ENCODE measurements at regions not wholly inside any gene's neighbourhood (a gene's known extent, or its start where the extent isn't known, plus 50 kb on each side); places are given as distances from the start of the nearest gene placed in this dataset.

GRCh38 chr15:68500363-68501258 is 68.6 kb upstream of the ITGA11 start:
- DNase-seq (ENCODE audit: low read depth) = no peak

GRCh38 chr15:68501259-68501591 is 69.3 kb upstream of the ITGA11 start:
- DNase-seq (ENCODE audit: low read depth) = no peak

DNA sequence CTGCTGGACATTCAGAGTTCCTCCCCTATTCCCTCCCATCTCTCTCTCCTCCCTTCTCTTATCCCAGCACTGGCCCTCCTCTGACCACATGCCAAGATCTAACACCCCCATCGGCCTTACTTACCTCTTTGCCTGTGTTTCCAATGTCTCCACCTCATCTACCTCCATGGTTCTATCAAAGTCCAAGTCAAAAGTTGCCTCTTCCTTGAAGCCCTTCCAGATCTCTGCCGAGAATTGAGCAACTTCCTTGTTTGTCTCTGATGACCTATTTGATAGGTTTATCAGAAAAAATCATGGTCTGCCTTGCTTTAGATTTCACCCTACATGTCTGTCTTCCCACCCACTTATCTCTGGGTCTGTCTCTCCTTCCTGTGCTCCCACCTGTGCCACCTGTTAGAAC is 69.7 kb upstream of the ITGA11 start:
- DNase-seq (ENCODE audit: low read depth) = no peak

DNA sequence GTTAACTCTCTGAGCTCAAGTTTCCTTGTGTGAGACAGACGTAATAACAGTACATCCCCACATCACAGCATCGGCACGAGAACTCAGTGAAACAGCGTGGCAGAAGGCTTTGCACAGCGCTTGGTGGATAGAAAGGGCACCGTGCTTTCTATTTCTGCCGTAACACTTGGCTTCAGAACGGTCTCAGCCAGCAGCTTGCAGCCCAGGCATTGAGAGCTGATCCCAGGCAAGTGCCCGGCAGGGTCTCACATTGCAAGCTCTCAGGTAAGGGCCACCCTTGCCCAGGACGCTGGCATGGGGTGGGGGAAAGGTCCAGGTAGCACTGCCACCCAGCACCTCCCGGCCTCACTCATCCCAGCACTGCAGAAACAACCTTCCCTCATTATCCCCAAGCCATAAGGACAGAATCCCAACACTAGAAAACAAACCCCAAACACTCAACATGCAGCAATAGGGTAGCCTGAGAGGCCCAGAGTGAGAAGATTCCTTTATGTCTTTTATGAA is 70.5 kb upstream of the ITGA11 start:
- no peak for DNase-seq (ENCODE audit: low read depth)

DNA sequence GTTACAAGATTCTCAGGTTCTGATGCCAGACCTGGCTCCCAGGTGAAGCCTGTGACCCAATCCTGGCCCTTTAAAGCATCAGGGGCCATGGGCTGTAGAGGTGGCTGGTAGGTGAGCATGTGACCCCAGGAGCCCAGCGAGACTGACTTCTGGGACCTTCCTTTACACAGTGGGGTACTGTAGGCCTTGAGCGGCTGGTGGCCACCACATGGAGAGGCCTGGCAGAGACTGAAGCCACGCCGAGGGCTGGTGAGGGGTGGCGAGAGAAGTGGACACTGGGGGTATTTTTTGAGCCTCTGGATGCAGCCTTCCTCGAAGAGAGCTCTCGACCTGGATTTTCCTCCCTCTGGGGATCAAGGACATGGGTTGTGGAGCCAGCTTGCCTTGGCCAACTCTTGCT is 71.2 kb upstream of the ITGA11 start:
- no peak for DNase-seq (ENCODE audit: low read depth)

DNA sequence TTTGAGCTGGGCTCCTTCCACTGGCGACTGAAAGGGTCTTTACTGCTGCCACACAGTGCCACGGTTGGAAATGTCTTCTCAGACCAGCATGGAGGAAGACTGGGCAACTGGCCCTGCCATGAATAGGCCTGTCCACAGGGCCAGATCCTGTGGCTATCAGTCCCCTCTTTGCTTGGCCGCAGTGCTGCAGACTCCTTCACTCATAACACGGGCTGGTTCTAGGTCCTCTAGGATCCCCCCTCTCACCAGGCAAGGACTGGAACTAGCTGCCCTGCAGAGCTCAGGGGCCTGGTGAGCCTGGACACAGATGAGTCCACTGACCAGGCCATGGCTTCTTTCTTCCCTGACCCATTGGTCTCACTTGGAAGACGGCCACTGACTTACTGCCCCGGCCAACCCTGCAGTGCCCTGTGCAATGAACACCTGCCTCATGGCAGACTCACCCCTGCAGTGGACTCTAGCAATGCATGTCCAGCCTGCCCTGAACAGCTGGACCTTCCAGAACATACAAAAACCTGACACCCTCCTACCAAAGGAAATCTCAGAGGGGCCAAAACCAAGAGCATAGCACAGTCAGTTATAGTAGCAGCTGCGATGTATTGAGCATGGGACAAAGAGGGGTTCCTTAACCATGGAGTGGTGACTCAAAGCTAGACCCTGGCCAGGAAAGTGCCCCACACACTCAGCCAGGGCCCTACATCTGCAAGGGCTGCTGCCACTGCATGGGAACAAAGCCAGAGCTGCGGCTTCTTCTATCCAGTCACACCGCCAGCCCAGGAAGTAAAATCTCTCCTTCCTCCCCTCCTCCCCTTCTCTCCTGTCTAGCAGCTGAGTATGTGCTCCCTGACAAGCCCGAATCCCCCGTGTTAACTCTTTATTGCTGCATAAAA is 72.1 kb upstream of the ITGA11 start:
- DNase-seq (ENCODE audit: low read depth) = no peak

- no peak for DNase-seq (ENCODE audit: low read depth)
Measured at GRCh38 chr15:68504681-68505170, 72.8 kb upstream of the ITGA11 start.

DNA sequence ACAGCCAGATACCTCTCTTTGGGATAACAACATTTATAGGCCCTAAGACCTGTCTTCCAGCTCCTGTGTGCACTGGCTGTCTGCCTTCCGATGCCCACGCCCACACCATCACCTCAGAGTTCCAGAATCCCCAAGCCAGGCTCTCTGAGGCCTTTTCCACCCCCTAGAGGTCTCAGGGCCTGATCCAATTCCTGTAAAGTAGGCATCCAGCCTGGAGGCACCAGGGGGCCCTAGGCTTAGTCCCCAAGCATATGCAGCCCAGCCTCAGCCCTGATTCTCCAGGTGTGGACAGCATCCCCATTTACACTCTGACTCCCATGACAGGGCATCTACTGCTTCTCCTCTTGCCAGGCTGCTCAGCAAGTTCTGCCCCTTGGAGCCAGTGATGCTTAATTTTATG is 72.7 kb upstream of the CORO2B start:
- no peak for DNase-seq (ENCODE audit: low read depth)

DNA sequence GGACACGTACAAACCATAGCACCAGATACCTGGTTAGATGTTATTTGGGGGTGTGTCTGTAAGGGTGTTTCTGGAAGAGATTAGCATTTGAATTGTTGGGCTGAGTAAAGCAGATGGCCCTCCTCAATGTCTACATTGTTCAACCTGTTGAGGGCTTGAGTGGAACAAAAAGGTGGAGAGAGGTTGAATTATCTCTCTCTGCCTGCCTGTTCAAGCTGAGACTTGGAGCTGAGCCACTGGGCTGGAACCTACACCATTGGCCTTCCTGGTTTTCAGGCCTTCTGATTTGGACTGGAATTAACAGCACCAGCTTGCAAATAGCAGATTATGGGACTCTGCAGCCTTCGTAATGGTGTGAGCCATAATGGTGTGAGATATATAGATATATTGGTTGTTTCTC is 71.3 kb upstream of the CORO2B start:
- DNase-seq (ENCODE audit: low read depth) = no peak

GRCh38 chr15:68508485-68509189 is 70.2 kb upstream of the CORO2B start:
- DNase-seq (ENCODE audit: low read depth) = no peak

GRCh38 chr15:68510558-68510957 is 68.2 kb upstream of the CORO2B start:
- DNase-seq (ENCODE audit: low read depth) = no peak

DNA sequence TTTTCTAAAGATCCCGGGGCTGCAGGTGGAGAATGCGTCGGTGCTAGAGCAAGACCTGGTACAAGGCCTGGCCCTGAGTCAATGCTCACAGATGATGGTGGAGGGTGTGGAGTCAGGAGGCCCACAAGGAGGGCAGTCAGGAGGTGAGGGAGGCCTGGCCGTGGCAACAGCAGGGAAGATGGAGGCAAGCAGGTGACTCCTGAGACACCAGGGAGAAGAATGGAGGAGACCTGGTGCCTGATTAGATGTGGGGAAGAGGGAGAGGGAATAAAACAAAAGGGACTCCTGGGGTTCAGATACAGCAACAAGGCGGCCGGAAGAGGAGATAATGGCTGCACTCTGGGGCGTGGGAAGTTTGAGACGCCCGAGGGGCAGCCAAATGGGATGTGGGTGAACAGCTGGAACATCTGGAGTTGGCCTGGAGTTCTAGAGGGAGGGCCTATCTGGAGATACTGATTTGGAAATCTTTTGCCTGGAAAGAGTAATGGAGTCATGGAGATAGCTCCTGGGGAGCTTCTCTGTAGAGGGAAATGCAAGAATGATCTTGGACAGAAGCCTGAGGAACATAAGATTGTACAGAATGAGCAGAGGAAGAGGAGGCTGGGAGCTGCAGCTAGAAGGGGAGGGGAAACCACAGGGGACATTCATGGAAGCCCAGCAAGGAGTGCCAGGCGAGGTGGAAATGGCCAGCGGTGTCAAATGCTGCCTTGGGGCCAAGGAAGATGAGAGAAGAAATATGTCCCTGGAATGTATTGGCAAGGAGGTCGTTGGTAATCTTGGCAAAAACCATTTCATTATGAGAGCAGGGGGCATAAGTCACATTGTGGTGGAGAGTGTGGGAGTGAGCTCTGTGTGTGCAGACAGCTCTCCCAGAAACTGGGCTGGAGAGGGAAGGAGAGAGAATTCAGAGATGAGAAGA is 67.5 kb upstream of the CORO2B start:
- peak; percentile 22 for DNase-seq (ENCODE audit: low read depth)

- no peak for DNase-seq (ENCODE audit: low read depth)
Measured at GRCh38 chr15:68512052-68512451, 66.7 kb upstream of the CORO2B start.

DNA sequence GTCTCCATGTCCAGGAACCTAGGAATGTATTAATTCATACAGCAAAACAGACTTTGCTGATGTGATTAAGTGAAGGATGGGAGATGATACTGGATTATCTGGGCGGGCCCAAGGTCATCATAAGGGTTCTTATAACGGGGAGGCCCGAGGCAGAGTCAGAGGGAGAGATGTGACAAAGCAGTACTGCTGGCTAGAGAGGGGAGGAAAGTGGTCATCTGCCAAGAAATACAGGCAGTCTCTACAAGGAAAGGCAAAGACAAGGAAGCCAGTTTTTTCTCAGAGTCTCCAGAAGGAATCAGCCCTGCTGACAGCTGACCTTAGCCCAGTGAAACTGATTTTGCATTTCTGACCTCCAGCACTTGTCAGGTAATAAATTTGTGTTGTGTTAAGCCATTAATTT is 66.2 kb upstream of the CORO2B start:
- DNase-seq (ENCODE audit: low read depth) = no peak

GRCh38 chr15:68515371-68516095 is 63.3 kb upstream of the CORO2B start:
- DNase-seq (ENCODE audit: low read depth) = peak; percentile 7

GRCh38 chr15:68517285-68517761 is 61.5 kb upstream of the CORO2B start:
- no peak for DNase-seq (ENCODE audit: low read depth)

- no peak for DNase-seq (ENCODE audit: low read depth)
Measured at GRCh38 chr15:68518046-68518445, 60.7 kb upstream of the CORO2B start.

DNA sequence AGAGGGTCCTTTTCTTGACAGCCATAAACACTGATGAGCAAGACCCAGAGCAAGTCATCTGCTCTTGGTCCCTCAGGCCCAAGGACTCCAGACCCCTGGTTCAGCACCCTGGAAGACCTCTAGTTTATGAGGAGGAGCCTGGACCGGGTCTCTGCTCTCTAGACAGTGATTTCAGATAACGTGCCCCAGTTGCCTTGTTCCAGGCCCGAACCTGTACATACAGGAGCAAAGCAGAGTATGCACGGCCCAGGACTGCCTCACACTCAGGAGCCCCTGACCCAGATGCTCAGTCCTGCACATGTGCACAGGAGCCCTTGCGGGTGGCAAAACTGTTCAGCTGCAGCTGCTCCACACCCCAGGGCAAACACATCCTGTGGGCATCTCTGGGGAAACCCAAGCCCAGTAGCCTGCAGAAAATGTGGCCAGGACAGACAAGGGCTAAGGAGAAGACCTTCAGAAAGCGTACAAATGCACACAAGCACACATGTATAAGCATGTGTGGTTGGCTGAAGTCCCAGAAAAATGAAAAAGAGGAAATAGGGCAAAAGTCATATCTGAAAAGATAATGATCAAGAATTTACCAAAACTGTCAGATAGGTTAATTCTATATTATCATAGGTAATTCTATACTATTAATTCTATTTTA is 59.9 kb upstream of the CORO2B start:
- DNase-seq (ENCODE audit: low read depth) = no peak

DNA sequence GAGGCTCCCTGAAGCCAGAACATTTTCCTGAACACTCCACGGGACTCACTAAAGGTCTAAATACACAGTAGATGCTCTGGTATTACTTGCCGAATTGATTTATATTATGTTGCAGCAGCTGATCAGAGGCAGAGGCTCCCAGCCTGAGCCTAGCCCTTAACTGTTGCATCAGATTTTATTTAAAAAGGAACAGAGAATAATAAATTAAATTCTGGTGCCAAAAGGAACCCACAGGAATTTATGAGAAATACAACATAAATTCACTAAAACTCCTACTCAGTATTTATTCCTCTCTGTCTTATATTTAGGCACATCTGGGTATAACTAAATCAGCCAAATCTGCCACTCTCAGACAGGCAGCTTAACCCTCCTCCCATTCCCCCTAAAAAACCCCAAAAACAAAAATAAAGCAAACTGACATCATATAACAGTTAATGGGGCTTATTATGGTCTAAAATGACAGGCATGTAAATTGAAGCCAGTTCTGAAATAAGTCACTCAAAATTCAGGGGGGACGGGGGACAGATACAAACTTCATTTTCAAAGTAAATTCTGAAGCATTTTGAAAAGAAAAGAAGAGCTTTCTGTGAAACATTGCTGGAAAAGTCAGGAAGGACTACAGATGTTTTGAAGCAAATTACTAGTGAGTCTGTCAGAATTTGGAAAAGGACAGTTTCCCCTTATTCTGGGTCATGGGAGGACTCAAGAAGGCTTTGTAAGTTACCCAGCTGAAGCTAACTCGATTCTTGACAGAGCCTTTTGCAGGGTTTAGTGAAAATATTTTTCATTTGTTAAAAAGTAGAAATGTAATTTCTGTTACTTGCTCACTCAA is 53.8 kb upstream of the CORO2B start:
- DNase-seq (ENCODE audit: low read depth) = peak; percentile 43
